ENCODE measurements at regions not wholly inside any gene's neighbourhood (a gene's known extent, or its start where the extent isn't known, plus 50 kb on each side); places are given as distances from the start of the nearest gene placed in this dataset.

GRCh38 chr6:193773-194310 lies 98.4 kb upstream of the DUSP22 start:
- TF ChIP-seq, protein P1, sequence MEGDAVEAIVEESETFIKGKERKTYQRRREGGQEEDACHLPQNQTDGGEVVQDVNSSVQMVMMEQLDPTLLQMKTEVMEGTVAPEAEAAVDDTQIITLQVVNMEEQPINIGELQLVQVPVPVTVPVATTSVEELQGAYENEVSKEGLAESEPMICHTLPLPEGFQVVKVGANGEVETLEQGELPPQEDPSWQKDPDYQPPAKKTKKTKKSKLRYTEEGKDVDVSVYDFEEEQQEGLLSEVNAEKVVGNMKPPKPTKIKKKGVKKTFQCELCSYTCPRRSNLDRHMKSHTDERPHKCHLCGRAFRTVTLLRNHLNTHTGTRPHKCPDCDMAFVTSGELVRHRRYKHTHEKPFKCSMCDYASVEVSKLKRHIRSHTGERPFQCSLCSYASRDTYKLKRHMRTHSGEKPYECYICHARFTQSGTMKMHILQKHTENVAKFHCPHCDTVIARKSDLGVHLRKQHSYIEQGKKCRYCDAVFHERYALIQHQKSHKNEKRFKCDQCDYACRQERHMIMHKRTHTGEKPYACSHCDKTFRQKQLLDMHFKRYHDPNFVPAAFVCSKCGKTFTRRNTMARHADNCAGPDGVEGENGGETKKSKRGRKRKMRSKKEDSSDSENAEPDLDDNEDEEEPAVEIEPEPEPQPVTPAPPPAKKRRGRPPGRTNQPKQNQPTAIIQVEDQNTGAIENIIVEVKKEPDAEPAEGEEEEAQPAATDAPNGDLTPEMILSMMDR (conservative IDR thresholded peaks at IDR 0.05; ENCODE audit: low read depth, low read length): no peak
- TF ChIP-seq EZH2 (IDR thresholded peaks at IDR 0.05; ENCODE audit: low read length, unreplicated experiment) (no peak), EZH2phosphoT487 (IDR thresholded peaks at IDR 0.05; ENCODE audit: borderline replicate concordance, low read length) (no peak)
